ENCODE measurements at regions not wholly inside any gene's neighbourhood (a gene's known extent, or its start where the extent isn't known, plus 50 kb on each side); places are given as distances from the start of the nearest gene placed in this dataset.

GRCh38 chr3:31427623-31428022 is 105.1 kb upstream of the STT3B start:
- no peak for DNase-seq (ENCODE audit: low read depth in 2 of 2)
- no peak for TF ChIP-seq CTCF (IDR thresholded peaks at IDR 0.05; ENCODE audit: low read depth, low read length)
- H3K4me3 ChIP-seq (replicated peaks in 1 of 2; ENCODE audit: low read depth in 2 of 2, low read length in 2 of 2): no peak overlapping the region

- no peak for TF ChIP-seq CTCF (IDR thresholded peaks at IDR 0.05; ENCODE audit: low read depth, low read length)
- peak in 1 of 2 donors; percentile 34 for DNase-seq (ENCODE audit: low read depth in 2 of 2)
- H3K4me3 ChIP-seq (replicated peaks in 1 of 2; ENCODE audit: low read depth in 2 of 2, low read length in 2 of 2): no peak overlapping the region
Observed at GRCh38 chr3:31431321-31431720, 101.4 kb upstream of the STT3B start.

DNA sequence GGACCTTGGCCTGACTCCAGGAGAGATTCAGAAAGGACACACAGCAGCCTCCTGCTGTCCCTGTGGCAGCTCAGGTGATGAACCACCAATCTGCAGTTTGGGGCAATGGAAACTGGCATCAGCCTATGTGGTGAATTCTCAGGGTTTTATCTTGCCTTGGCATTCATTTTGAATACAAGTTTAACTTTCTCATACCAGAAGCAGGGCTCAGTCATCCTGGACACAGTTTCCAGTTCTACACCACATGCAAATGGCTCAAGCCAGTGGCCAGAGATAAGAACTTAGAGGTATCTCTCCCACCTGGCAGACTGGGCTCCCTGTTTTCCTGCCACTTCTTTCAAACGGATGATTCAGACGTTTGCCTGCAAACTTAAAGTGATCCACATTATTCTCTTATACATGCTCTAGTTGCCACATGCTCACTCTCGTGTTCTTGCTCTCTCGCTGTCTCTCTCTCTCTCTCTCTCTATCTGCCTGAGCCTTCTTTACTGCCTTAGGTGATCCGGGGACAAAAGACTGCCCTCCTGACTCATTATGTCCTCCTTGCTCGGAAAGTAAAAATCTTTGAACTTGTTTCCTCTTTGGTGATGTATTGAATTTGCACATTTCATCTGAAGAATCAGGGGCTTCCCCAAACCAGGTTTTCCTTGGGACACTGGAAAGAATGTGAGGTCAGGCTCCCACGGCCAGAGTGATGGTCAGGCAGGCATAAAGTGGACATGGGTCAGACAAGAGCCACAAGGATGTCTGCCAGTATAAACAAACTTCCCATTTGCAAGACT is 99.6 kb upstream of the STT3B start:
- DNase-seq (ENCODE audit: low read depth in 2 of 2): peak; percentile 7 to 47
- no peak overlapping the region for H3K4me3 ChIP-seq (replicated peaks in 1 of 2; ENCODE audit: low read depth in 2 of 2, low read length in 2 of 2)
- no peak for TF ChIP-seq CTCF (IDR thresholded peaks at IDR 0.05; ENCODE audit: low read depth, low read length)

DNA sequence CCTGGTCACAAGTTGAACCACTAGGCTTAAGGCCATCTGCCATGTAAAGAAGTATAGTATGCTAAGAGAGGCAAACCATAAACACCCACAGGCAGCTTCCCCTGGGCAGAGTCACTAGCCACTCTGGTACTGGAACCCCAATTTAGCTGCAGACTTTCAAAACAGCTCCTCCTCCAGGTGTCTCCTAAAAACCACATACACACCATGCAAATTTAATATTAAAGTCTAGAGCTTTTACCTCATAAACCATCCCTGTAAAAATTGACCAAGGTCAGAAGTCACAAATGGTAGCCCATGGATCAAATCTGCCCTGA is 99.1 kb upstream of the STT3B start:
- no peak for DNase-seq (ENCODE audit: low read depth in 2 of 2)
- TF ChIP-seq CTCF (IDR thresholded peaks at IDR 0.05; ENCODE audit: low read depth, low read length): no peak
- H3K4me3 ChIP-seq (replicated peaks in 1 of 2; ENCODE audit: low read depth in 2 of 2, low read length in 2 of 2): no peak overlapping the region

GRCh38 chr3:31434819-31435218 is 97.9 kb upstream of the STT3B start:
- no peak for DNase-seq (ENCODE audit: low read depth in 2 of 2)
- no peak for TF ChIP-seq CTCF (IDR thresholded peaks at IDR 0.05; ENCODE audit: low read depth, low read length)
- no peak overlapping the region for H3K4me3 ChIP-seq (replicated peaks in 1 of 2; ENCODE audit: low read depth in 2 of 2, low read length in 2 of 2)

GRCh38 chr3:31436830-31437229 is 95.9 kb upstream of the STT3B start:
- TF ChIP-seq CTCF (IDR thresholded peaks at IDR 0.05; ENCODE audit: low read depth, low read length): no peak
- H3K4me3 ChIP-seq (replicated peaks in 1 of 2; ENCODE audit: low read depth in 2 of 2, low read length in 2 of 2): no peak overlapping the region
- no peak for DNase-seq (ENCODE audit: low read depth in 2 of 2)

- TF ChIP-seq CTCF (IDR thresholded peaks at IDR 0.05; ENCODE audit: low read depth, low read length): no peak
- no peak for DNase-seq (ENCODE audit: low read depth in 2 of 2)
- H3K4me3 ChIP-seq (replicated peaks in 1 of 2; ENCODE audit: low read depth in 2 of 2, low read length in 2 of 2): no peak overlapping the region
Observed at GRCh38 chr3:31438742-31439141, 94.0 kb upstream of the STT3B start.

All from cardiac fibroblast (primary cell).